ENCODE measurements at regions not wholly inside any gene's neighbourhood (a gene's known extent, or its start where the extent isn't known, plus 50 kb on each side); places are given as distances from the start of the nearest gene placed in this dataset.

DNA sequence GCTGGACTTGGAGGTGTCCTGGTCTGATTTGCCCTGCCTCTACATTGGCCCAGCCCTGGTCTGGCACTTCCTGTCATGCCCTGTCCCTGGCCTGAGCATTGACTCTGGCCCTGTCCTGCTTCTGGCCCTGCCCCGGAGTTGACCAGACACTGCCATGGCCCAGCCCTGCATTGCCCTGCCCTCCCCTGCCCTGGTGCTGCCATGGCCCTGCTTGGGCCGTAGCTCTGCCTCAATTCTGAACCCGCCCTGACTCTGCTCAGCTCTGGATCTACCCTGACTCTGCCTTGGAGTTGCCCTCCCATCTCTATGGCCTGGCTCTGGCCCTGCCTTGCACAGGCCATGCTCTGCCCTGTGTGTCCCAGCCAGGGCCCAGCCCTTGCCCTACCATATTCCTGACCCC is 647.1 kb downstream of the ZNF37A start:
- TF ChIP-seq GTF2F1 (IDR thresholded peaks at IDR 0.05; ENCODE audit: borderline replicate concordance, low read depth, low read length) (no peak), POLR2A (IDR thresholded peaks at IDR 0.05; ENCODE audit: control extremely low read depth in 1 of 2, low read depth in 2 of 2, low read length in 2 of 2) (no peak), EGR1 (IDR thresholded peaks at IDR 0.05; ENCODE audit: borderline replicate concordance, low read depth, low read length) (no peak), EZH2 (IDR thresholded peaks at IDR 0.05; ENCODE audit: low read depth, low read length, severe bottlenecking) (no peak), CTCF (IDR thresholded peaks at IDR 0.05; ENCODE audit: control extremely low read depth in 1 of 3, insufficient read depth in 1 of 3, low read depth in 1 of 3, low read length in 3 of 3) (no peak), HDAC6 (IDR thresholded peaks at IDR 0.05; ENCODE audit: low read depth, low read length) (no peak), RXRA (IDR thresholded peaks at IDR 0.05; ENCODE audit: insufficient read depth, low read depth, low read length) (no peak), TAF1 (IDR thresholded peaks at IDR 0.05; ENCODE audit: low read depth, low read length) (no peak), MAX (IDR thresholded peaks at IDR 0.05) (no peak), SAP30 (IDR thresholded peaks at IDR 0.05; ENCODE audit: insufficient read depth, insufficient replicate concordance, low read length) (no peak)

All from H1 (cell line).